ENCODE measurements at regions not wholly inside any gene's neighbourhood (a gene's known extent, or its start where the extent isn't known, plus 50 kb on each side); places are given as distances from the start of the nearest gene placed in this dataset.
"Not testable (repeated sequence)": the region's sequence is repeated elsewhere in the genome, so short reads cannot be mapped to it uniquely, and the experiment has no call there.

DNA sequence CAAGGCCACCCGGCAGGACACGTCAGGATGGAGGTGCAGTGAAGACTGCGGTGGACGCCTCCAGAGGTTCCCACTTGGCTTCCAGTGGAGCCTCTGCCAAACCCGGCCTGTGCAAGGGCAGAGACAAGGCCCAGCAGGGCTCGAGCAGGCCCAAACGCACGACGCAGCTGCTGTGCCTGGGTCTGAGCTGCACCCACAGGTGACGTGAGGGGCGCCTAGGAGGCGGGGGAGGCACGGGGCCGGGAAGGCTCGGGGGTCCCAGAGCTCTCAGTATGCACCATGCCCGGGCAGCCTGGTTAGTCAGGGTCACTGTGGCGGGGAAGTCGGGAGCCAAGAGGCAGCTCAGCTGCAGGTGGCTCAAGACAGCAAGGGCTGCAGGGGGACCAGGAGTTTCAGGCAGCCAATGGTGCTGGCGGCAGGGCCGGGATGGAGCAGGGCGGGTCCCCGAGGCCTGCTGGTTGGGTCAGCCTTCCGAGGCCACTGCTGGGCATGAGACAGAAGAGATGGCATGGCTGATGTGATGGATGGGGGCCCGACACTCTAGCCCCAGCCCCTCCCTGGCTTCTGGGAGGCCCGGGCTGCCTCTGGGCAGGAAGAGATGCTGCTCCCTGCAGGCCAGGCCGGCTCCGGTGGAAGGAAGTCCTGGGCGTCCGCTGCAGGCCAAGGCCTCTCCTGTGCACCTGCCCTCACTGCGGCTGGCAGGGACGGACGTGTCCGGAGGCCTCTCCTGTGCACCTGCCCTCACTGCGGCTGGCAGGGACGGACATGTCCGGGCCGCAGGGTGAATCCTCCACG is 72.2 kb upstream of the CFAP46 start:
- no peak overlapping the region for H3K27ac ChIP-seq (ENCODE audit: low read depth, low read length)
- no peaks in the 10 kb centered on the region for H3K79me1 ChIP-seq (ENCODE audit: low read length)
- H3K27me3 ChIP-seq (ENCODE audit: insufficient read depth, low read length, poor library complexity): no peaks in the 10 kb centered on the region
- no peaks in the 10 kb centered on the region for H3K36me3 ChIP-seq (ENCODE audit: control insufficient read depth, insufficient read depth, low read length)
- H3K56ac ChIP-seq (ENCODE audit: low read length): no peak overlapping the region
- H3K4me1 ChIP-seq (ENCODE audit: control insufficient read depth, low read depth, low read length): no peaks in the 10 kb centered on the region
- H2AK5ac ChIP-seq (ENCODE audit: low read length): no peak overlapping the region
- H4K8ac ChIP-seq (ENCODE audit: low read depth, low read length): no peak overlapping the region
- DNase-seq: no peak
- H4K5ac ChIP-seq (ENCODE audit: low read length): no peak overlapping the region
- H2BK5ac ChIP-seq (ENCODE audit: low read length): no peak overlapping the region
- no CpG with 5 or more reads among the region's 38 CpGs for WGBS (ENCODE audit: extremely low coverage, insufficient coverage, low lambda C conversion rate)
- H3K4me2 ChIP-seq (ENCODE audit: low read length): no peak overlapping the region
- no peak overlapping the region for H3K4me3 ChIP-seq (ENCODE audit: low read length)
- H2BK120ac ChIP-seq (ENCODE audit: low read depth, low read length): no peak overlapping the region
- H2BK15ac ChIP-seq (replicated peaks; ENCODE audit: low read depth): no peak overlapping the region
- H3K9ac ChIP-seq (ENCODE audit: low read length): no peak overlapping the region
- H3K79me2 ChIP-seq (ENCODE audit: control insufficient read depth, insufficient read depth, low read length): no peaks in the 10 kb centered on the region
- no peak overlapping the region for H3K18ac ChIP-seq (ENCODE audit: low read length)
- H3K23ac ChIP-seq (ENCODE audit: low read length): no peak overlapping the region
- H3K4ac ChIP-seq (ENCODE audit: low read depth, low read length): no peak overlapping the region

DNA sequence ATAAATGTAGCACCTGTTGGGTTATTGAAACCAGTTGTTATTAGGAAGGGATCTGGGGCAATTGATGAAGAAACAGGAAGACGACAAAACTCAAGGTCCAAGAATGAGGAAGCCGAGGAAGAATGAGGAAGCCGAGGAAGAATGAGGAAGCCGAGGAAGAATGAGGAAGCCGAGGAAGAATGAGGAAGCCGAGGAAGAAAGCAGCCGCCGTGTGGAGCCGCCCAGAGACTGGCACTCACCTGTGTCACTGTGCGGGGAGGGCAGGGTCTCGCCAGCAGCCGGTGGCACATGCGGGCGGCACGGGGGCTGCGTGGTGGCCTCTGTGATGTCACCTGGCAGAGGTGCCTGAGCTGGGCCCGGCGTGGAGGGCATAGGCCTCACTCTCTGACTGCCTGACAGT is 71.1 kb upstream of the CFAP46 start:
- Histone ChIP-seq H3K9ac (ENCODE audit: low read length) (no peak overlapping the region), H2BK120ac (ENCODE audit: low read depth, low read length) (no peak overlapping the region), H4K5ac (ENCODE audit: low read length) (no peak overlapping the region), H3K4me2 (ENCODE audit: low read length) (no peak overlapping the region), H3K18ac (ENCODE audit: low read length) (no peak overlapping the region), H3K79me2 (ENCODE audit: control insufficient read depth, insufficient read depth, low read length) (no peaks in the 10 kb centered on the region), H3K27me3 (ENCODE audit: insufficient read depth, low read length, poor library complexity) (no peaks in the 10 kb centered on the region), H3K23ac (ENCODE audit: low read length) (no peak overlapping the region), H4K8ac (ENCODE audit: low read depth, low read length) (no peak overlapping the region), H3K4me3 (ENCODE audit: low read length) (no peak overlapping the region), H3K27ac (ENCODE audit: low read depth, low read length) (no peak overlapping the region), H3K4me1 (ENCODE audit: control insufficient read depth, low read depth, low read length) (no peaks in the 10 kb centered on the region), H3K56ac (ENCODE audit: low read length) (no peak overlapping the region), H3K79me1 (ENCODE audit: low read length) (no peaks in the 10 kb centered on the region), H2BK15ac (replicated peaks; ENCODE audit: low read depth) (no peak overlapping the region), H2BK5ac (ENCODE audit: low read length) (no peak overlapping the region), H2AK5ac (ENCODE audit: low read length) (no peak overlapping the region), H3K4ac (ENCODE audit: low read depth, low read length) (no peak overlapping the region), H3K36me3 (ENCODE audit: control insufficient read depth, insufficient read depth, low read length) (no peaks in the 10 kb centered on the region)
- DNase-seq: no peak
- no CpG with 5 or more reads among the region's 18 CpGs for WGBS (ENCODE audit: extremely low coverage, insufficient coverage, low lambda C conversion rate)

- Histone ChIP-seq H2AK5ac (ENCODE audit: low read length) (no peak overlapping the region), H3K23ac (ENCODE audit: low read length) (no peak overlapping the region), H3K9ac (ENCODE audit: low read length) (no peak overlapping the region), H3K27ac (ENCODE audit: low read depth, low read length) (no peak overlapping the region), H3K36me3 (ENCODE audit: control insufficient read depth, insufficient read depth, low read length) (no peaks in the 10 kb centered on the region), H3K4me1 (ENCODE audit: control insufficient read depth, low read depth, low read length) (no peaks in the 10 kb centered on the region), H3K27me3 (ENCODE audit: insufficient read depth, low read length, poor library complexity) (no peaks in the 10 kb centered on the region), H3K79me2 (ENCODE audit: control insufficient read depth, insufficient read depth, low read length) (no peaks in the 10 kb centered on the region), H4K8ac (ENCODE audit: low read depth, low read length) (no peak overlapping the region), H2BK5ac (ENCODE audit: low read length) (no peak overlapping the region), H3K4ac (ENCODE audit: low read depth, low read length) (no peak overlapping the region), H4K5ac (ENCODE audit: low read length) (no peak overlapping the region), H3K18ac (ENCODE audit: low read length) (no peak overlapping the region), H2BK120ac (ENCODE audit: low read depth, low read length) (no peak overlapping the region), H2BK15ac (replicated peaks; ENCODE audit: low read depth) (no peak overlapping the region), H3K79me1 (ENCODE audit: low read length) (no peaks in the 10 kb centered on the region), H3K4me2 (ENCODE audit: low read length) (no peak overlapping the region), H3K4me3 (ENCODE audit: low read length) (no peak overlapping the region), H3K56ac (ENCODE audit: low read length) (no peak overlapping the region)
- no CpG with 5 or more reads among the region's 58 CpGs for WGBS (ENCODE audit: extremely low coverage, insufficient coverage, low lambda C conversion rate)
- DNase-seq: no peak
Observed at GRCh38 chr10:133012573-133013359, 70.4 kb upstream of the CFAP46 start.

GRCh38 chr10:133011882-133012281 is 69.5 kb upstream of the CFAP46 start:
- Histone ChIP-seq H4K8ac (ENCODE audit: low read depth, low read length) (no peak overlapping the region), H3K4me1 (ENCODE audit: control insufficient read depth, low read depth, low read length) (no peaks in the 10 kb centered on the region), H3K79me2 (ENCODE audit: control insufficient read depth, insufficient read depth, low read length) (no peaks in the 10 kb centered on the region), H3K4me2 (ENCODE audit: low read length) (no peak overlapping the region), H2AK5ac (ENCODE audit: low read length) (no peak overlapping the region), H4K5ac (ENCODE audit: low read length) (no peak overlapping the region), H3K27ac (ENCODE audit: low read depth, low read length) (no peak overlapping the region), H3K27me3 (ENCODE audit: insufficient read depth, low read length, poor library complexity) (no peaks in the 10 kb centered on the region), H3K4me3 (ENCODE audit: low read length) (no peak overlapping the region), H2BK5ac (ENCODE audit: low read length) (no peak overlapping the region), H3K56ac (ENCODE audit: low read length) (no peak overlapping the region), H3K9ac (ENCODE audit: low read length) (no peak overlapping the region), H2BK120ac (ENCODE audit: low read depth, low read length) (no peak overlapping the region), H3K4ac (ENCODE audit: low read depth, low read length) (no peak overlapping the region), H3K79me1 (ENCODE audit: low read length) (no peaks in the 10 kb centered on the region), H2BK15ac (replicated peaks; ENCODE audit: low read depth) (no peak overlapping the region), H3K23ac (ENCODE audit: low read length) (no peak overlapping the region), H3K36me3 (ENCODE audit: control insufficient read depth, insufficient read depth, low read length) (no peaks in the 10 kb centered on the region), H3K18ac (ENCODE audit: low read length) (no peak overlapping the region)
- no peak for DNase-seq
- WGBS (ENCODE audit: extremely low coverage, insufficient coverage, low lambda C conversion rate): no CpG with 5 or more reads among the region's 10 CpGs

DNA sequence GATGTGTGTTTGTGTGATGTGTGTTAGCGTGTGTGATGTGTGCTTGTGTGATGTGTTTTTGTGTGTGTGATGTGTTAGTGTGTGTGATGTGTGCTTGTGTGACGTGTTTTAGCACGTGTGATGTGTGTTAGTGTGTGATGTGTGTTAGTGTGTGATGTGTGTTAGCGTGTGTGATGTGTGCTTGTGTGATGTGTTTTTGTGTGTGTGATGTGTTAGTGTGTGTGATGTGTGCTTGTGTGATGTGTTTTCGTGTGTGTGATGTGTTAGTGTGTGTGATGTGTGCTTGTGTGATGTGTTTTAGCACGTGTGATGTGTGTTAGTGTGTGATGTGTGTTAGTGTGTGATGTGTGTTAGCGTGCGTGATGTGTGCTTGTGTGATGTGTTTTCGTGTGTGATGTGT is 69.0 kb upstream of the CFAP46 start:
- H3K4me3 ChIP-seq (ENCODE audit: low read length); H3K36me3 ChIP-seq (ENCODE audit: control insufficient read depth, insufficient read depth, low read length); DNase-seq; H3K79me2 ChIP-seq (ENCODE audit: control insufficient read depth, insufficient read depth, low read length); H2AK5ac ChIP-seq (ENCODE audit: low read length); H4K8ac ChIP-seq (ENCODE audit: low read depth, low read length); H3K27ac ChIP-seq (ENCODE audit: low read depth, low read length); H3K4me2 ChIP-seq (ENCODE audit: low read length); H2BK120ac ChIP-seq (ENCODE audit: low read depth, low read length); H3K9ac ChIP-seq (ENCODE audit: low read length); H3K4me1 ChIP-seq (ENCODE audit: control insufficient read depth, low read depth, low read length); H3K79me1 ChIP-seq (ENCODE audit: low read length); H2BK5ac ChIP-seq (ENCODE audit: low read length); H3K18ac ChIP-seq (ENCODE audit: low read length); H3K4ac ChIP-seq (ENCODE audit: low read depth, low read length); H2BK15ac ChIP-seq (replicated peaks; ENCODE audit: low read depth); H3K23ac ChIP-seq (ENCODE audit: low read length); H3K56ac ChIP-seq (ENCODE audit: low read length); H4K5ac ChIP-seq (ENCODE audit: low read length); H3K27me3 ChIP-seq (ENCODE audit: insufficient read depth, low read length, poor library complexity): not testable (repeated sequence)
- 98% methylated on average over 9 of the region's 9 CpGs for WGBS (ENCODE audit: extremely low coverage, insufficient coverage, low lambda C conversion rate)

All from mesendoderm (in vitro differentiated cells).